Astrocyte (in vitro differentiated cells and primary cell): ENCODE measurements at regions not wholly inside any gene's neighbourhood (a gene's known extent, or its start where the extent isn't known, plus 50 kb on each side); places are given as distances from the start of the nearest gene placed in this dataset.

Source experiments
- EZH2 ChIP-seq: IDR thresholded peaks from 2 replicates; pipeline ENCODE4 v1.6.1; 2012; ENCODE audit warnings: mild to moderate bottlenecking, low read length, inconsistent platforms; ENCODE audit not compliant: insufficient read depth
- TF ChIP-seq, protein P1 (sequence below): IDR thresholded peaks from 2 replicates; pipeline ENCODE4 v1.5.1; 2011; ENCODE audit warnings: low read depth, mild to moderate bottlenecking, inconsistent platforms, low read length, moderate library complexity; ENCODE audit not compliant: insufficient read depth

DNA sequence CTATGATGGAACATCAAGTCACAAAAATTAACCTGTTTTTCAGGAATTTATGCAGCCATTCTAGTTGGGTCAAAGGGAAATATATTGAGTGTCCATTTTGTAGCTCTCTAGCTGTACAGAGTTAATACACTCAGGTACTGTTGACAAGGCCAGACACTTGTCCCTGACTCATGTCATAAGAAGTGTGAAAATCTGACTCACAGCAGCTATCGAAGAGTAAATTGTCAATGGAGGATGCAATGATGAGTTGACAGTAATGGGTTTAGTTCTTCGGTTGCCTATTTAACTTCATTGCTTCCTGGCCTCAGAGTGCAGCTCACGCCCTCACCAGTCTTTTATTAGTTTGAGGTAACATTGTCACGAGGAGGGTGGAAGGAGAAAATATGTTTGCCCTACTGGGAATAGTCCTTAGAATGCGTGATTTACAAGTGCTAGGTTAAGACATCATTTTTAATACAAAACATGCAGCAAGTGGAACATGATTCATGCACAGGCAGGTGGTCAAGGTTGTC, 255.1 kb downstream of the XPNPEP1 start:
- TF ChIP-seq, protein P1, sequence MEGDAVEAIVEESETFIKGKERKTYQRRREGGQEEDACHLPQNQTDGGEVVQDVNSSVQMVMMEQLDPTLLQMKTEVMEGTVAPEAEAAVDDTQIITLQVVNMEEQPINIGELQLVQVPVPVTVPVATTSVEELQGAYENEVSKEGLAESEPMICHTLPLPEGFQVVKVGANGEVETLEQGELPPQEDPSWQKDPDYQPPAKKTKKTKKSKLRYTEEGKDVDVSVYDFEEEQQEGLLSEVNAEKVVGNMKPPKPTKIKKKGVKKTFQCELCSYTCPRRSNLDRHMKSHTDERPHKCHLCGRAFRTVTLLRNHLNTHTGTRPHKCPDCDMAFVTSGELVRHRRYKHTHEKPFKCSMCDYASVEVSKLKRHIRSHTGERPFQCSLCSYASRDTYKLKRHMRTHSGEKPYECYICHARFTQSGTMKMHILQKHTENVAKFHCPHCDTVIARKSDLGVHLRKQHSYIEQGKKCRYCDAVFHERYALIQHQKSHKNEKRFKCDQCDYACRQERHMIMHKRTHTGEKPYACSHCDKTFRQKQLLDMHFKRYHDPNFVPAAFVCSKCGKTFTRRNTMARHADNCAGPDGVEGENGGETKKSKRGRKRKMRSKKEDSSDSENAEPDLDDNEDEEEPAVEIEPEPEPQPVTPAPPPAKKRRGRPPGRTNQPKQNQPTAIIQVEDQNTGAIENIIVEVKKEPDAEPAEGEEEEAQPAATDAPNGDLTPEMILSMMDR = no peak
- no peak for TF ChIP-seq EZH2
